Ishikawa (cell line): ENCODE measurements at regions not wholly inside any gene's neighbourhood (a gene's known extent, or its start where the extent isn't known, plus 50 kb on each side); places are given as distances from the start of the nearest gene placed in this dataset.

Experiments
- CEBPB ChIP-seq: IDR thresholded peaks from 2 replicates; pipeline ENCODE4 v1.6.1; 2012
- CREB1 ChIP-seq: IDR thresholded peaks from 2 replicates; pipeline ENCODE4 v1.6.1; 2012; ENCODE audit warnings: low read depth
- EGR1 ChIP-seq: IDR thresholded peaks from 2 replicates; pipeline ENCODE4 v1.6.1; 2012
- EP300 ChIP-seq: IDR thresholded peaks from 2 replicates; pipeline ENCODE4 v1.6.1; 2012; ENCODE audit warnings: borderline replicate concordance
- FOXM1 ChIP-seq: IDR thresholded peaks from 2 replicates; pipeline ENCODE4 v1.6.1; 2012; ENCODE audit warnings: low read depth, borderline replicate concordance
- NFIC ChIP-seq: IDR thresholded peaks from 2 replicates; pipeline ENCODE4 v1.6.1; 2012
- RAD21 ChIP-seq: IDR thresholded peaks from 2 replicates; pipeline ENCODE4 v1.6.1; 2012; ENCODE audit warnings: low read depth
- TAF1 ChIP-seq: IDR thresholded peaks from 2 replicates; pipeline ENCODE4 v1.6.1; 2012; ENCODE audit warnings: low read depth, mild to moderate bottlenecking
- TCF12 ChIP-seq: IDR thresholded peaks from 2 replicates; pipeline ENCODE4 v1.6.1; 2012; ENCODE audit warnings: low read depth
- TEAD4 ChIP-seq: IDR thresholded peaks from 2 replicates; pipeline ENCODE4 v1.6.1; 2012
- YY1 ChIP-seq: IDR thresholded peaks from 2 replicates; pipeline ENCODE4 v1.6.1; 2012; ENCODE audit warnings: low read depth
- ZBTB7A ChIP-seq: IDR thresholded peaks from 2 replicates; pipeline ENCODE4 v1.6.1; 2012; ENCODE audit warnings: low read depth
- TF ChIP-seq, protein P1 (sequence below): IDR thresholded peaks from 2 replicates; pipeline ENCODE4 v1.6.1; 2012
- TF ChIP-seq, protein P2 (sequence below): IDR thresholded peaks from 2 replicates; pipeline ENCODE4 v1.6.1; 2012; ENCODE audit warnings: low read depth, mild to moderate bottlenecking
- TF ChIP-seq, protein P3 (sequence below): IDR thresholded peaks from 2 replicates; pipeline ENCODE4 v1.6.1; 2012

DNA sequence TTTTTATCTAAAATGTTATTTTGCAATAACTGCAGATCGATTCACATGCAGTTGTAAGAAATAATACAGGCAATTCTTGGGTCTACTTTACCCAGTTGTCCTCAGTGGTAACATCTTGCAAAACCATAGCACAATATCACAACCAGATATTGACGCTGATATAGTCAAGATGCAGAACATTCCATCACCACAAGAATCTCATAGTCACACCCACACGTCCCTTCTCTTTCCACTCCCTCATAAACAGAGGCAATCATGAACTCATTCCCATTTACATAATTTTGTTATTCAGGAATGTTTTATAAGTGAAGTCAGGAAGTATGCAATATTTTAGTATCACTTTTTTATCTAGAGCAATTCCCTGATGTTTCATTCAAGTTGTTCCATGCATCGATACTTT lies 797.5 kb upstream of the RAB6C start:
- TF ChIP-seq ZBTB7A (no peak), TAF1 (no peak)
- TF ChIP-seq, protein P1, sequence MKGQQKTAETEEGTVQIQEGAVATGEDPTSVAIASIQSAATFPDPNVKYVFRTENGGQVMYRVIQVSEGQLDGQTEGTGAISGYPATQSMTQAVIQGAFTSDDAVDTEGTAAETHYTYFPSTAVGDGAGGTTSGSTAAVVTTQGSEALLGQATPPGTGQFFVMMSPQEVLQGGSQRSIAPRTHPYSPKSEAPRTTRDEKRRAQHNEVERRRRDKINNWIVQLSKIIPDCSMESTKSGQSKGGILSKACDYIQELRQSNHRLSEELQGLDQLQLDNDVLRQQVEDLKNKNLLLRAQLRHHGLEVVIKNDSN, result no peak

DNA sequence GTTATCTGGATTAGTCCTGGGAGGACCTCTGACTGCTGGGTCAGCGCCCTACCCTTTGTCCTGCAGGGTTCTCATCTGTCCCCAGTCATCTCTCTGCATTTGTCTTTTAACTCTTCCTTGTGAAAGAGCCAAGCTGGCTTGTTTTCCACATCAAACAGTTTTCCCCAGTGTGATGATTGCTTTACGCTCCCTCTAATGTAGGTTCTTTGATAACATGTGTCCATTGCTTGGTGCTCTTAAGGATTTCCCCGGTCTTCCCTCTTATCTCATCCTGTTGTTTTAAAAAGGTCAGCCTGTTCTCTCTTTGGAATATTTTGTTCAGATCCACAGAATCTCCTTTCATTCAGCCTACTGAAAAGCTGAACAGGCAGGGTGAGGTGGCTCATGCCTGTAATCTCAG lies 792.1 kb upstream of the RAB6C start:
- TF ChIP-seq, protein P2, sequence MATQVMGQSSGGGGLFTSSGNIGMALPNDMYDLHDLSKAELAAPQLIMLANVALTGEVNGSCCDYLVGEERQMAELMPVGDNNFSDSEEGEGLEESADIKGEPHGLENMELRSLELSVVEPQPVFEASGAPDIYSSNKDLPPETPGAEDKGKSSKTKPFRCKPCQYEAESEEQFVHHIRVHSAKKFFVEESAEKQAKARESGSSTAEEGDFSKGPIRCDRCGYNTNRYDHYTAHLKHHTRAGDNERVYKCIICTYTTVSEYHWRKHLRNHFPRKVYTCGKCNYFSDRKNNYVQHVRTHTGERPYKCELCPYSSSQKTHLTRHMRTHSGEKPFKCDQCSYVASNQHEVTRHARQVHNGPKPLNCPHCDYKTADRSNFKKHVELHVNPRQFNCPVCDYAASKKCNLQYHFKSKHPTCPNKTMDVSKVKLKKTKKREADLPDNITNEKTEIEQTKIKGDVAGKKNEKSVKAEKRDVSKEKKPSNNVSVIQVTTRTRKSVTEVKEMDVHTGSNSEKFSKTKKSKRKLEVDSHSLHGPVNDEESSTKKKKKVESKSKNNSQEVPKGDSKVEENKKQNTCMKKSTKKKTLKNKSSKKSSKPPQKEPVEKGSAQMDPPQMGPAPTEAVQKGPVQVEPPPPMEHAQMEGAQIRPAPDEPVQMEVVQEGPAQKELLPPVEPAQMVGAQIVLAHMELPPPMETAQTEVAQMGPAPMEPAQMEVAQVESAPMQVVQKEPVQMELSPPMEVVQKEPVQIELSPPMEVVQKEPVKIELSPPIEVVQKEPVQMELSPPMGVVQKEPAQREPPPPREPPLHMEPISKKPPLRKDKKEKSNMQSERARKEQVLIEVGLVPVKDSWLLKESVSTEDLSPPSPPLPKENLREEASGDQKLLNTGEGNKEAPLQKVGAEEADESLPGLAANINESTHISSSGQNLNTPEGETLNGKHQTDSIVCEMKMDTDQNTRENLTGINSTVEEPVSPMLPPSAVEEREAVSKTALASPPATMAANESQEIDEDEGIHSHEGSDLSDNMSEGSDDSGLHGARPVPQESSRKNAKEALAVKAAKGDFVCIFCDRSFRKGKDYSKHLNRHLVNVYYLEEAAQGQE, result no peak
- TF ChIP-seq TCF12 (no peak), TEAD4 (no peak), YY1 (no peak), CEBPB (no peak), CREB1 (no peak), EP300 (no peak), ZBTB7A (no peak), RAD21 (no peak), TAF1 (no peak), EGR1 (no peak)
- TF ChIP-seq, protein P1, result no peak

DNA sequence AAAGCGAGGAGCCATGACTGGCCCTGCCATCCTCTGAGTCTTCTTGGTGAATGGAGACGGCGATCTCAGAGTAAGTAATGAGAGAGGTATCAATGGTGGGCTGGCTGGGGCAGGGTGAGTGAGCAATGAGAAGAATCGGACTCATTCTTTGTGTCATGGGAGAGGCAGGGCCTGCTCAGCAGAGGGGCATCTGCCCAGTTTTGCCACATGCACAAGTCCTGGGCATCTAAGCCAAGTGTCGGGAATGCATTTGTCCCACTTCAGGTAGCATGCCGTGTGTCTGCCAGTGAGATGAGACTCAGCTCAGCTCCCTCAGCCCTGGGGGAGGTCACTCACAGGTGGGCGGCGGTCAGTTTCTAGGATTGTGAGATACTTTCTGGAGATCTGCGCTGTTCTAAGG lies 791.0 kb upstream of the RAB6C start:
- TF ChIP-seq EGR1, result no peak
- no peak for TF ChIP-seq TAF1
- TF ChIP-seq YY1, result no peak
- TF ChIP-seq, protein P2, result no peak
- no peak for TF ChIP-seq TCF12
- TF ChIP-seq, protein P3, sequence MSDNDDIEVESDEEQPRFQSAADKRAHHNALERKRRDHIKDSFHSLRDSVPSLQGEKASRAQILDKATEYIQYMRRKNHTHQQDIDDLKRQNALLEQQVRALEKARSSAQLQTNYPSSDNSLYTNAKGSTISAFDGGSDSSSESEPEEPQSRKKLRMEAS, result no peak
- no peak for TF ChIP-seq ZBTB7A
- TF ChIP-seq EP300, result no peak
- no peak for TF ChIP-seq TEAD4
- no peak for TF ChIP-seq FOXM1
- no peak for TF ChIP-seq CEBPB
- TF ChIP-seq RAD21, result no peak

DNA sequence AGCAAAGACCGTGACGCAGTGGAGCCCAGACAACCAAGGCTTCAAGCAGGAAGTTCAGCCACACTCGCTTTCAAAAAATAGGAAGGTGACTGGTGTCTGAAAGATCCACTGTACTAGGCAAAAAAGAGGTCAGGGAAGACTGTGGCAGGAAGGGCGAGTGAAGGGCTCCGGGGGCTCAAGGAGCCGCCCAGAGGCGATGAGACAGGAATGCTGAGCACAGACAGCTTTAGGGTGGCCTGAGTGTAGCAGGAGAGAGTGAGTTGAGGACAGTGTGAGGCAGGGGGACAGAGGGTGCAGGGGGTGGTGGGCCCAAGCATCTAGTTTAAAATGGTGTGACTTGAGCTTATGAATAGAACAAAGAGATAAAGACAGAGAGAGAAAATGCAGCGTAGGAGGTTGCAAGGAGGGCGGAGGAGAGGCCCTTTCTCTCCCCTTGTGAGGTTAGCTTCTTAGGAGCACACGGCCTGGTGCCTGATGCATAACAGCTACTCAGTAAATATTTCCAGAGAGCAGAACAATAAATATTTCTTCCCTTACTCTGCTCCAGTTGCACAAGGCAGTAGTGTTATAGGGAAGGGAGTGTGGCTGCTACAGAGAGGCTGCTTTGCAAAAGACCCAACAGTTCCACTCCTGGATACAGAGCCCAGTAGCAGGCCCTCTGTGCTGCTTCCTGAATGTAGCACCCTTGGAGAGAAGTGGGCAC lies 789.7 kb upstream of the RAB6C start:
- TF ChIP-seq TAF1, result no peak
- no peak for TF ChIP-seq CEBPB
- no peak for TF ChIP-seq YY1
- no peak for TF ChIP-seq FOXM1
- TF ChIP-seq TEAD4, result no peak
- TF ChIP-seq NFIC, result no peak
- no peak for TF ChIP-seq EGR1
- TF ChIP-seq, protein P2, result no peak
- TF ChIP-seq, protein P1, result no peak
- TF ChIP-seq EP300, result no peak
- TF ChIP-seq ZBTB7A, result no peak
- no peak for TF ChIP-seq TCF12
- TF ChIP-seq RAD21, result no peak
- TF ChIP-seq, protein P3, result no peak
- TF ChIP-seq CREB1, result no peak
